ENCODE measurements at regions not wholly inside any gene's neighbourhood (a gene's known extent, or its start where the extent isn't known, plus 50 kb on each side); places are given as distances from the start of the nearest gene placed in this dataset.

GRCh38 chr2:136479696-136480095 is 285.6 kb upstream of the THSD7B start:
- H3K4me1 ChIP-seq, result no peaks in the 10 kb centered on the region
- intact Hi-C loops (cut with DNase I), result no loop called here
- H3K9me3 ChIP-seq, result no peaks in the 10 kb centered on the region
- H3K27me3 ChIP-seq, result no peaks in the 10 kb centered on the region
- H3K27ac ChIP-seq, result no peak overlapping the region
- H3K4me3 ChIP-seq (replicated peaks in 1 of 3), result no peak overlapping the region
- TF ChIP-seq POLR2A (IDR thresholded peaks at IDR 0.05), result no peak
- TF ChIP-seq, protein P1, sequence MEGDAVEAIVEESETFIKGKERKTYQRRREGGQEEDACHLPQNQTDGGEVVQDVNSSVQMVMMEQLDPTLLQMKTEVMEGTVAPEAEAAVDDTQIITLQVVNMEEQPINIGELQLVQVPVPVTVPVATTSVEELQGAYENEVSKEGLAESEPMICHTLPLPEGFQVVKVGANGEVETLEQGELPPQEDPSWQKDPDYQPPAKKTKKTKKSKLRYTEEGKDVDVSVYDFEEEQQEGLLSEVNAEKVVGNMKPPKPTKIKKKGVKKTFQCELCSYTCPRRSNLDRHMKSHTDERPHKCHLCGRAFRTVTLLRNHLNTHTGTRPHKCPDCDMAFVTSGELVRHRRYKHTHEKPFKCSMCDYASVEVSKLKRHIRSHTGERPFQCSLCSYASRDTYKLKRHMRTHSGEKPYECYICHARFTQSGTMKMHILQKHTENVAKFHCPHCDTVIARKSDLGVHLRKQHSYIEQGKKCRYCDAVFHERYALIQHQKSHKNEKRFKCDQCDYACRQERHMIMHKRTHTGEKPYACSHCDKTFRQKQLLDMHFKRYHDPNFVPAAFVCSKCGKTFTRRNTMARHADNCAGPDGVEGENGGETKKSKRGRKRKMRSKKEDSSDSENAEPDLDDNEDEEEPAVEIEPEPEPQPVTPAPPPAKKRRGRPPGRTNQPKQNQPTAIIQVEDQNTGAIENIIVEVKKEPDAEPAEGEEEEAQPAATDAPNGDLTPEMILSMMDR (IDR thresholded peaks at IDR 0.05), result no peak
- no peaks in the 10 kb centered on the region for H3K36me3 ChIP-seq
- 76 to 94% methylated on average over 2 of the region's 2 CpGs for WGBS, 2 donors
- DNase-seq, result no peak

DNA sequence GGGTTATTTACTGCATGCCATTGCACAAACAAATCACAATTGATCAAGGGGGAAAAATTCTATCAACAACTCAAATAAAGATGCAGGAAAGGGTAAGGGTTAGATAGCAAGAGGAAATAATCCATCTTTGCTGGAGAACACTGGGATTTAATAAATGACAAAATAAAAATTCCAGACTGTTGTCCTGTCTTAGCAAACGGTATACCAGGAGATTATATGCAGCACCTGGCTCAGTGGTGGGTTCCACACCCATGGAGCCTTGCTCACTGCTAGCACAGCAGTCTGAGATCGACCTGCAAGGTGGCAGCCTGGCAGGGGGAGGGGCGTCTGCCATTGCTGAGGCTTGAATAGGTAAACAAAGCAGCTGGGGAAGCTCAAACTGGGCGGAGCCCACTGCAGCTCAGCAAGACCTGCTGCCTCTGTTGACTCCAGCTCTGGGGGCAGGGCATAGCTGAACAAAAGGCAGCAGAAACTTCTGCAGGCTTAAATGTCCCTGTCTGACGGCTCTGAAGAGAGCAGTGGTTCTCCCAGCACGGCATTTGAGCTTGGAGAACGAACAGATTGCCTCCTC is 296.5 kb upstream of the THSD7B start:
- Histone ChIP-seq H3K4me3 (replicated peaks in 1 of 3) (no peak overlapping the region), H3K9me3 (no peaks in the 10 kb centered on the region), H3K4me1 (no peaks in the 10 kb centered on the region), H3K36me3 (no peaks in the 10 kb centered on the region), H3K27me3 (no peaks in the 10 kb centered on the region), H3K27ac (no peak overlapping the region)
- WGBS, 2 donors, result 69 to 73% methylated on average over 7 of the region's 7 CpGs
- no peak for DNase-seq
- intact Hi-C loops (cut with DNase I), result no loop called here
- TF ChIP-seq POLR2A (IDR thresholded peaks at IDR 0.05), result no peak
- TF ChIP-seq, protein P1 (IDR thresholded peaks at IDR 0.05), result no peak

DNA sequence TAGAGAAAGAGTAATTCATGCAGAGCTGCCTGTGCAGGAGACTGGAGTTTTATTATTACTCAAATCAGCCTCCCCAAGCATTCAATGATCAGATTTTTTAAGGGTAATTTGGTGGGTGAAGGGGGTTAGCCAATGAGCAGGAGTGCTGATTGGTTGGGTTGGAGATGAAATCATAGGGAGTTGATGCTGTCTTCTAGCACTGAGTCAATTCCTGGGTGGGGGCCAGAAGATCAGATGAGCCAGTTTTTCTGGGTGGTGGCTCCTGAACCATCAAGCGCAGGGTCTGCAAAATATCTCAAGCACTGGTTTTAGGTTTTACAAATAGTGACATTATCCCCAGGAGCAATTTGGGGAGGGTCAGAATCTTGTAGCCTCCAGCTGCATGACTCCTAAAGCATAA is 312.8 kb upstream of the THSD7B start:
- H3K27ac ChIP-seq, result no peak overlapping the region
- WGBS, 2 donors, result 94 to 95% methylated on average over 1 of the region's 1 CpG
- H3K4me1 ChIP-seq, result no peaks in the 10 kb centered on the region
- intact Hi-C loops (cut with DNase I), result no loop called here
- no peaks in the 10 kb centered on the region for H3K36me3 ChIP-seq
- DNase-seq, result no peak
- no peaks in the 10 kb centered on the region for H3K27me3 ChIP-seq
- H3K9me3 ChIP-seq, result no peaks in the 10 kb centered on the region
- no peak overlapping the region for H3K4me3 ChIP-seq (replicated peaks in 1 of 3)
- TF ChIP-seq, protein P1 (IDR thresholded peaks at IDR 0.05), result no peak
- TF ChIP-seq POLR2A (IDR thresholded peaks at IDR 0.05), result no peak

GRCh38 chr2:136448986-136449780 is 316.2 kb upstream of the THSD7B start:
- Histone ChIP-seq H3K36me3 (no peaks in the 10 kb centered on the region), H3K4me1 (no peaks in the 10 kb centered on the region), H3K27ac (no peak overlapping the region), H3K4me3 (replicated peaks in 1 of 3) (no peak overlapping the region), H3K27me3 (no peaks in the 10 kb centered on the region), H3K9me3 (no peaks in the 10 kb centered on the region)
- WGBS, 2 donors, result 86% methylated on average over 7 of the region's 7 CpGs
- no peak for DNase-seq
- intact Hi-C loops (cut with DNase I), result no loop called here
- no peak for TF ChIP-seq POLR2A (IDR thresholded peaks at IDR 0.05)
- TF ChIP-seq, protein P1 (IDR thresholded peaks at IDR 0.05), result no peak

DNA sequence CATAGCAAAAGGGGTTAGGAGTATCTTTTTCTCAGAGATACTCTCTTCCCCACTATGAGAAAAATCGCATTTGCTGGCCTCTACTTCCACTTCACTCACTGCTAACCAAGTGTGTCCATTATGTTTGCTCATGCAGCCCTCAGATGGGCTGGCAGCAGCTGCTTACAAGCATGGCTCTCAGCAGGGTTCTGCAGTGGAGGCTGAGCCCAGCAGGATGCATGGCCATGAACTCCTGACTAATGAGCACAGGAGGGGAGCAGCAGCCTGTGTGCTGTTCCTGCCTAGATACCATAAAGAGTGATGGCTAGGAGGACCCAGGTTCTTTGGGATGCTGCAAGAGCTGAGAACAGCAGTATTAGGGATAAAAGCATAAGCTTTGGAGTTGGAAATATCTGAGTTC is 316.9 kb upstream of the THSD7B start:
- WGBS, 2 donors, result 46 to 67% methylated on average over 1 of the region's 1 CpG
- H3K36me3 ChIP-seq, result no peaks in the 10 kb centered on the region
- DNase-seq, result no peak
- intact Hi-C loops (cut with DNase I), result no loop called here
- H3K27ac ChIP-seq, result no peak overlapping the region
- no peaks in the 10 kb centered on the region for H3K27me3 ChIP-seq
- no peak for TF ChIP-seq POLR2A (IDR thresholded peaks at IDR 0.05)
- TF ChIP-seq, protein P1 (IDR thresholded peaks at IDR 0.05), result no peak
- H3K4me1 ChIP-seq, result no peaks in the 10 kb centered on the region
- no peaks in the 10 kb centered on the region for H3K9me3 ChIP-seq
- H3K4me3 ChIP-seq (replicated peaks in 1 of 3), result no peak overlapping the region

Data from thyroid gland (tissue), 4 donors.